HK-2 (cell line): ENCODE measurements at regions not wholly inside any gene's neighbourhood (a gene's known extent, or its start where the extent isn't known, plus 50 kb on each side); places are given as distances from the start of the nearest gene placed in this dataset.
A peak's percentile ranks its signal among the peaks of the same experiment; 100 is the strongest.

ENCODE experiments used
- DNase-seq: peaks from one replicate; pipeline ENCODE4 v3.0.0-alpha.2; 2018; ENCODE audit not compliant: unreplicated experiment

- DNase-seq = no peak
Measured at GRCh38 chr18:10216791-10217190, 237.6 kb upstream of the APCDD1 start.

- no peak for DNase-seq
Measured at GRCh38 chr18:10217211-10217610, 237.2 kb upstream of the APCDD1 start.

GRCh38 chr18:10225300-10225699 is 229.1 kb upstream of the APCDD1 start:
- DNase-seq = no peak

- DNase-seq = no peak
Measured at GRCh38 chr18:10226971-10227370, 227.5 kb upstream of the APCDD1 start.

GRCh38 chr18:10228326-10228725 is 226.1 kb upstream of the APCDD1 start:
- no peak for DNase-seq

- DNase-seq = no peak
Measured at GRCh38 chr18:10229458-10229857, 225.0 kb upstream of the APCDD1 start.

- DNase-seq = peak; percentile 24
Measured at GRCh38 chr18:10230072-10230471, 224.4 kb upstream of the APCDD1 start.

GRCh38 chr18:10231220-10231619 is 223.2 kb upstream of the APCDD1 start:
- no peak for DNase-seq

GRCh38 chr18:10232062-10232461 is 222.4 kb upstream of the APCDD1 start:
- no peak for DNase-seq

GRCh38 chr18:10233082-10233875 is 221.2 kb upstream of the APCDD1 start:
- no peak for DNase-seq

- DNase-seq = no peak
Measured at GRCh38 chr18:10234281-10234680, 220.2 kb upstream of the APCDD1 start.

- no peak for DNase-seq
Measured at GRCh38 chr18:10234912-10235660, 219.3 kb upstream of the APCDD1 start.

GRCh38 chr18:10235661-10235952 is 218.8 kb upstream of the APCDD1 start:
- DNase-seq = no peak

GRCh38 chr18:10239103-10239502 is 215.3 kb upstream of the APCDD1 start:
- no peak for DNase-seq

GRCh38 chr18:10239991-10240634 is 214.3 kb upstream of the APCDD1 start:
- no peak for DNase-seq

- no peak for DNase-seq
Measured at GRCh38 chr18:10240973-10241372, 213.5 kb upstream of the APCDD1 start.

- no peak for DNase-seq
Measured at GRCh38 chr18:10241579-10241978, 212.9 kb upstream of the APCDD1 start.

GRCh38 chr18:10242936-10243680 is 211.3 kb upstream of the APCDD1 start:
- DNase-seq = no peak

- no peak for DNase-seq
Measured at GRCh38 chr18:10244341-10244740, 210.1 kb upstream of the APCDD1 start.

GRCh38 chr18:10245031-10245845 is 209.2 kb upstream of the APCDD1 start:
- no peak for DNase-seq

GRCh38 chr18:10245846-10246175 is 208.6 kb upstream of the APCDD1 start:
- no peak for DNase-seq
